ENCODE measurements at regions not wholly inside any gene's neighbourhood (a gene's known extent, or its start where the extent isn't known, plus 50 kb on each side); places are given as distances from the start of the nearest gene placed in this dataset.

- no peak for DNase-seq
Observed at GRCh38 chr3:73734211-73735089, 109.7 kb upstream of the PDZRN3 start.

GRCh38 chr3:73733746-73734145 is 109.0 kb upstream of the PDZRN3 start:
- DNase-seq: no peak

GRCh38 chr3:73729969-73730440 is 105.3 kb upstream of the PDZRN3 start:
- no peak for DNase-seq

GRCh38 chr3:73727854-73728253 is 103.1 kb upstream of the PDZRN3 start:
- no peak for DNase-seq

GRCh38 chr3:73727117-73727821 is 102.5 kb upstream of the PDZRN3 start:
- DNase-seq: no peak

GRCh38 chr3:73723596-73723995 is 98.9 kb upstream of the PDZRN3 start:
- DNase-seq: no peak

GRCh38 chr3:73719861-73720260 is 95.1 kb upstream of the PDZRN3 start:
- DNase-seq: no peak

- no peak for DNase-seq
Observed at GRCh38 chr3:73719413-73719851, 94.7 kb upstream of the PDZRN3 start.

GRCh38 chr3:73718326-73719110 is 93.8 kb upstream of the PDZRN3 start:
- no peak for DNase-seq

- no peak for DNase-seq
Observed at GRCh38 chr3:73716418-73716817, 91.7 kb upstream of the PDZRN3 start.

- DNase-seq: no peak
Observed at GRCh38 chr3:73710340-73710739, 85.6 kb upstream of the PDZRN3 start.

GRCh38 chr3:73709712-73710111 is 85.0 kb upstream of the PDZRN3 start:
- no peak for DNase-seq

GRCh38 chr3:73708956-73709355 is 84.2 kb upstream of the PDZRN3 start:
- DNase-seq: no peak

GRCh38 chr3:73707772-73708171 is 83.0 kb upstream of the PDZRN3 start:
- no peak for DNase-seq

GRCh38 chr3:73706771-73707170 is 82.0 kb upstream of the PDZRN3 start:
- DNase-seq: no peak

- no peak for DNase-seq
Observed at GRCh38 chr3:73705792-73706191, 81.1 kb upstream of the PDZRN3 start.

- DNase-seq: no peak
Observed at GRCh38 chr3:73699327-73699726, 74.6 kb upstream of the PDZRN3 start.

- no peak for DNase-seq
Observed at GRCh38 chr3:73697020-73697419, 72.3 kb upstream of the PDZRN3 start.

GRCh38 chr3:73695841-73696240 is 71.1 kb upstream of the PDZRN3 start:
- no peak for DNase-seq

- no peak for DNase-seq
Observed at GRCh38 chr3:73694983-73695757, 70.4 kb upstream of the PDZRN3 start.

- DNase-seq: no peak
Observed at GRCh38 chr3:73687106-73688004, 62.6 kb upstream of the PDZRN3 start.

Data from inflammatory macrophage (primary cell).